Left lung (tissue), 4 donors: ENCODE measurements at regions not wholly inside any gene's neighbourhood (a gene's known extent, or its start where the extent isn't known, plus 50 kb on each side); places are given as distances from the start of the nearest gene placed in this dataset.

Experiments
- ATAC-seq: fragments of 200-7000 bp; cut with Tn5 transposase; one replicate; pipeline ENCODE4 v1.9.1; 2020; ENCODE audit warnings: moderate library complexity
- DNase-seq, 4 donors: peaks; one replicate each; pipeline ENCODE4 v3.0.0-alpha.2; 2013 to 2020
- H3K27ac ChIP-seq, 2 donors: fragments of 200-600 bp; sonication (generic) in 1 of 2; one replicate each; pipeline versions ENCODE4 v1.5.0 to v1.8.0; 2020 to 2021
- H3K27me3 ChIP-seq, 2 donors: fragments of 200-600 bp; sonication (generic) in 1 of 2; one replicate each; pipeline versions ENCODE4 v1.5.0 to v1.8.0; 2020 to 2021
- H3K36me3 ChIP-seq, 2 donors: fragments of 200-600 bp; sonication (generic) in 1 of 2; one replicate each; pipeline versions ENCODE4 v1.5.0 to v1.8.0; 2020 to 2021
- H3K4me1 ChIP-seq, 2 donors: fragments of 200-600 bp; one replicate each; pipeline ENCODE4 v1.8.0; 2021
- H3K4me3 ChIP-seq, 2 donors: fragments of 200-600 bp; sonication (generic) in 1 of 2; one replicate each; pipeline versions ENCODE4 v1.5.0 to v1.8.0; 2020 to 2021; ENCODE audit warnings: mild to moderate bottlenecking in 1 of 2
- H3K9me3 ChIP-seq, 2 donors: fragments of 200-600 bp; sonication (generic) in 1 of 2; one replicate each; pipeline versions ENCODE4 v1.5.0 to v1.8.0; 2020 to 2021
- CTCF ChIP-seq, 2 donors: fragments of 200-600 bp; sonication (generic) in 1 of 2; IDR thresholded peaks; one replicate each; pipeline versions ENCODE4 v1.5.0 to v1.8.0; 2021; ENCODE audit warnings: antibody characterized with exemption in 2 of 2
- intact Hi-C, 2 donors: fragments of 100-400 bp; cut with DNase I; formaldehyde crosslinking; loops; one replicate each; pipeline versions ENCODE4 v1.11.2 to v1.14.2; 2022
- donor health status: DM: no; HTN: yes; CAD: no.
- donor health status: DM: no; HTN: no; CAD: no.

- Histone ChIP-seq H3K4me3 (no peak overlapping the region), H3K36me3 (no peaks in the 10 kb centered on the region), H3K4me1 (no peaks in the 10 kb centered on the region), H3K9me3 (peaks cover 0 to 4% of the 10 kb centered on the region in 2 donors), H3K27me3 (no peaks in the 10 kb centered on the region), H3K27ac (no peak overlapping the region)
- intact Hi-C loops, result no loop called here
- TF ChIP-seq CTCF (IDR thresholded peaks at IDR 0.05), result no peak
- no peak for ATAC-seq
- DNase-seq, result no peak
Measured at GRCh38 chr18:1353025-1353424, 448.4 kb downstream of the ADCYAP1 start.

- intact Hi-C loops, result no loop called here
- H3K27ac ChIP-seq, result no peak overlapping the region
- no peak for TF ChIP-seq CTCF (IDR thresholded peaks at IDR 0.05)
- no peak overlapping the region for H3K4me3 ChIP-seq
- no peaks in the 10 kb centered on the region for H3K36me3 ChIP-seq
- ATAC-seq (no peak), DNase-seq (no peak)
- H3K9me3 ChIP-seq, result peaks cover 0 to 4% of the 10 kb centered on the region in 2 donors
- no peaks in the 10 kb centered on the region for H3K4me1 ChIP-seq
- H3K27me3 ChIP-seq, result no peaks in the 10 kb centered on the region
Measured at GRCh38 chr18:1357724-1358123, 453.1 kb downstream of the ADCYAP1 start.

GRCh38 chr18:1361936-1362335, 457.3 kb downstream of the ADCYAP1 start:
- no peak for DNase-seq
- intact Hi-C loops, result loop anchor here in 1 of 2 donors (5.0 kb wide), 1 partner anchor 40 kb away; no protein-coding TSS in a partner anchor
- H3K27ac ChIP-seq, result no peak overlapping the region

DNA sequence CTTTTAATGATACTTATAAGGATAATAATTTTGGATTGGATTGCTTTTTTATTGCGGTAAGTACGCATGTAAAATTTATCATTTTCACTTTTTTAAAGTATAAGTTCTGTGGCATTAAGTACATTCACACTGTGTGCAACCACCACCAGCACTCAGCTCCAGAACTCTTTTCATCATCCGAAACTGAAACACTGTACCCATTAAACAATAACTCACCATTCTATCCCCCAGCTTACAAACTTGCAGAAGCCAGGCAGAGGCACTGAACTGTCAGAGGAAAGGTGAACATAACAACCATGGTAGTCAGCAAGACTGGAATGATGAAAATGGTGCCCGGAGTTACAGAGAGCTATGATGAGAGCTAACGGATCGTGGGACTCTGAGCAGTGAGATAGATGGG, 465.9 kb downstream of the ADCYAP1 start:
- ATAC-seq, result no peak

More at GRCh38 chr18:1361936-1362335, 457.3 kb downstream of the ADCYAP1 start:
- no peaks in the 10 kb centered on the region for H3K27me3 ChIP-seq
- H3K36me3 ChIP-seq, result no peaks in the 10 kb centered on the region
- H3K9me3 ChIP-seq, result no peaks in the 10 kb centered on the region
- H3K4me1 ChIP-seq, result no peaks in the 10 kb centered on the region
- no peak for ATAC-seq
- TF ChIP-seq CTCF (IDR thresholded peaks at IDR 0.05), result no peak
- no peak overlapping the region for H3K4me3 ChIP-seq

GRCh38 chr18:1371724-1372123, 467.1 kb downstream of the ADCYAP1 start:
- no peaks in the 10 kb centered on the region for H3K4me1 ChIP-seq
- H3K27me3 ChIP-seq, result no peaks in the 10 kb centered on the region
- TF ChIP-seq CTCF (IDR thresholded peaks at IDR 0.05), result no peak
- no peaks in the 10 kb centered on the region for H3K36me3 ChIP-seq
- no peak overlapping the region for H3K4me3 ChIP-seq
- H3K27ac ChIP-seq, result no peak overlapping the region
- intact Hi-C loops, result no loop called here
- no peak for ATAC-seq
- no peaks in the 10 kb centered on the region for H3K9me3 ChIP-seq
- DNase-seq, result no peak

More for the DNA sequence above, 465.9 kb downstream of the ADCYAP1 start:
- Histone ChIP-seq H3K9me3 (no peaks in the 10 kb centered on the region), H3K36me3 (no peaks in the 10 kb centered on the region), H3K27ac (no peak overlapping the region), H3K4me1 (no peaks in the 10 kb centered on the region), H3K4me3 (no peak overlapping the region), H3K27me3 (no peaks in the 10 kb centered on the region)
- no peak for TF ChIP-seq CTCF (IDR thresholded peaks at IDR 0.05)
- DNase-seq, result no peak
- intact Hi-C loops, result no loop called here
